Activated CD4-positive, CD25-positive, alpha-beta regulatory T cell treated with anti-CD3 and anti-CD28 coated beads, Interleukin-2, amount 50 U/mL, for 72 hours (primary cell): ENCODE measurements at regions not wholly inside any gene's neighbourhood (a gene's known extent, or its start where the extent isn't known, plus 50 kb on each side); places are given as distances from the start of the nearest gene placed in this dataset.

Experiments
- DNase-seq: peaks from one replicate; pipeline ENCODE4 v3.0.0; 2021

- DNase-seq: no peak
Measured at GRCh38 chrX:69083361-69083760, 81.9 kb downstream of the PJA1 start.

GRCh38 chrX:69082753-69083150, 82.5 kb downstream of the PJA1 start:
- no peak for DNase-seq

- no peak for DNase-seq
Measured at GRCh38 chrX:69082055-69082752, 83.0 kb downstream of the PJA1 start.

GRCh38 chrX:69080855-69081465, 84.3 kb downstream of the PJA1 start:
- DNase-seq: no peak

- DNase-seq: no peak
Measured at GRCh38 chrX:69079268-69079667, 86.0 kb downstream of the PJA1 start.

GRCh38 chrX:69077895-69078455, 87.3 kb downstream of the PJA1 start:
- no peak for DNase-seq

GRCh38 chrX:69076088-69076487, 89.2 kb downstream of the PJA1 start:
- DNase-seq: no peak

GRCh38 chrX:69074726-69075125, 90.5 kb downstream of the PJA1 start:
- DNase-seq: no peak

- DNase-seq: no peak
Measured at GRCh38 chrX:69073721-69074120, 91.5 kb downstream of the PJA1 start.

- no peak for DNase-seq
Measured at GRCh38 chrX:69073241-69073640, 92.0 kb downstream of the PJA1 start.

GRCh38 chrX:69072486-69073006, 92.7 kb downstream of the PJA1 start:
- no peak for DNase-seq

- no peak for DNase-seq
Measured at GRCh38 chrX:69070949-69071650, 94.2 kb downstream of the PJA1 start.

- DNase-seq: no peak
Measured at GRCh38 chrX:69069876-69070275, 95.4 kb downstream of the PJA1 start.

GRCh38 chrX:69069086-69069445, 96.2 kb downstream of the PJA1 start:
- DNase-seq: no peak

- DNase-seq: no peak
Measured at GRCh38 chrX:69068301-69069085, 96.8 kb downstream of the PJA1 start.

GRCh38 chrX:69067841-69068240, 97.4 kb downstream of the PJA1 start:
- DNase-seq: no peak

- DNase-seq: no peak
Measured at GRCh38 chrX:69066966-69067525, 98.2 kb downstream of the PJA1 start.

- DNase-seq: no peak
Measured at GRCh38 chrX:69066021-69066757, 99.1 kb downstream of the PJA1 start.

GRCh38 chrX:69065451-69065850, 99.8 kb downstream of the PJA1 start:
- DNase-seq: no peak

- DNase-seq: no peak
Measured at GRCh38 chrX:69063486-69063885, 101.8 kb downstream of the PJA1 start.

- no peak for DNase-seq
Measured at GRCh38 chrX:69062493-69062892, 102.8 kb downstream of the PJA1 start.
